Loucy (cell line): ENCODE measurements at regions not wholly inside any gene's neighbourhood (a gene's known extent, or its start where the extent isn't known, plus 50 kb on each side); places are given as distances from the start of the nearest gene placed in this dataset.

Source experiments
- CTCF ChIP-seq: fragments of 200-600 bp; sonication (generic); conservative IDR thresholded peaks from 2 replicates; pipeline ENCODE4 v1.5.1; 2014; ENCODE audit warnings: mild to moderate bottlenecking, antibody characterized with exemption, low read length
- EZH2phosphoT487 ChIP-seq: fragments of 200-600 bp; IDR thresholded peaks from 2 replicates; pipeline ENCODE4 v1.6.1; 2018; ENCODE audit warnings: antibody characterized with exemption, mild to moderate bottlenecking, moderate library complexity, borderline replicate concordance

GRCh38 chr18:75927791-75928190 is 500.3 kb upstream of the SMIM21 start:
- no peak for TF ChIP-seq CTCF
- TF ChIP-seq EZH2phosphoT487 = no peak
